ENCODE measurements at regions not wholly inside any gene's neighbourhood (a gene's known extent, or its start where the extent isn't known, plus 50 kb on each side); places are given as distances from the start of the nearest gene placed in this dataset.
"Not testable (repeated sequence)": the region's sequence is repeated elsewhere in the genome, so short reads cannot be mapped to it uniquely, and the experiment has no call there.

DNA sequence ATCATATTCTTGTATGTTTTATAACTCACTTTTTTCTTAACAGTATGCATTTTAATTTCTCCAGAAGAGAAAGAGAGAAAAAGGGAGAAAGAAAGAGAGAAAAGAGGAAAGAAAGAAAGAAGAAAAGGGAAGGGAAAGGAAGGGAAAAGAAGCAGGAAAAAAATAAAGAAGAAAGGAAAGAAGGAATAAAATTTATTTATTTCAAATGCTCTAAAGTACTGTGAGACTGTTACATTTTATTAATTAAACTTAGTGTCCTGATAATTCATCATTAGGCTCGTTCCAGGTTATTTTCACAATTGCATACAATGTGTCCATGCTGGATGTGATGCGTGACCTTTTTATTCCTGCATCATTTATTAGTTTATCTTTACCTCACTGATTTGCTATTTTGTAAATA, 1023.4 kb upstream of the KLHL29 start:
- in situ Hi-C loops (cut with MboI; ENCODE audit: low sequenced_read_pairs), result no loop called here

DNA sequence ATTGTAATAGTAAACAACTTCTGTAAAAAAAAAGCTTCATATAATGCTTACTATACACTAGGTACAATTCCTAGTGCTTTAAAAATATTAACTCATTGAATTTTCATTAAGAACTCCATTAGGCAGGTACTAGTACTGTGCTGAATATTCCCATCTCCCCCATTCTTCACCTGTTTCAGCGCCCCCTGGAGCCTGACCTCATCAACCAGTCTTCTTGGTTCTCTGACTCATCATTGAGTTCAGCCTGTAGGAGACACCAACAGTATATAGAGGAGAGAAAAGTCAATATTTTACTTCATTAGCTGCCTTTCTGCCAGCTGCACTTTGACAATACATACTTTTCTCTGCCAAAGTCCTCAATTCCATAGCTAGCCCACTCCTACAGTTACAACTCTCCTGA, 1009.9 kb upstream of the KLHL29 start:
- in situ Hi-C loops (cut with MboI; ENCODE audit: low sequenced_read_pairs), result no loop called here

DNA sequence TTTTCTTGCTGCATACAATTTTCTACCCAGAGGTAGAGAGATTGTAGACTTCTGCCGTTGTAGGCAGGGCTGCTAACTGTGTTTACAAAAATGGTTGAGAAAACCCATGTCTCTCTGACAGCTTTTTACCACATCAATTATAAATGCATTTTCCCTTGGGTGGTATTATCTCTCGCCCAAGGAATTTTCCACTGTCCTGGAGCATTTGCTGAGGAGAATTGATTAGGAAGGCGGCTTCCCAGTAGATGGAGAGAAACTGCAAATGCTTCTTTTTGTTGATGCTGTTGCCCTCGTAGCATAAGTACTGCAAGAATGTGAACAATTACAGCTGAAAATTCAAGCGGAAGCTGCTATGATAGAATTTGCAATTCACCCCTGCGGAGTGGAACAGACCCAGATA, 1007.7 kb upstream of the KLHL29 start:
- in situ Hi-C loops (cut with MboI; ENCODE audit: low sequenced_read_pairs), result no loop called here

DNA sequence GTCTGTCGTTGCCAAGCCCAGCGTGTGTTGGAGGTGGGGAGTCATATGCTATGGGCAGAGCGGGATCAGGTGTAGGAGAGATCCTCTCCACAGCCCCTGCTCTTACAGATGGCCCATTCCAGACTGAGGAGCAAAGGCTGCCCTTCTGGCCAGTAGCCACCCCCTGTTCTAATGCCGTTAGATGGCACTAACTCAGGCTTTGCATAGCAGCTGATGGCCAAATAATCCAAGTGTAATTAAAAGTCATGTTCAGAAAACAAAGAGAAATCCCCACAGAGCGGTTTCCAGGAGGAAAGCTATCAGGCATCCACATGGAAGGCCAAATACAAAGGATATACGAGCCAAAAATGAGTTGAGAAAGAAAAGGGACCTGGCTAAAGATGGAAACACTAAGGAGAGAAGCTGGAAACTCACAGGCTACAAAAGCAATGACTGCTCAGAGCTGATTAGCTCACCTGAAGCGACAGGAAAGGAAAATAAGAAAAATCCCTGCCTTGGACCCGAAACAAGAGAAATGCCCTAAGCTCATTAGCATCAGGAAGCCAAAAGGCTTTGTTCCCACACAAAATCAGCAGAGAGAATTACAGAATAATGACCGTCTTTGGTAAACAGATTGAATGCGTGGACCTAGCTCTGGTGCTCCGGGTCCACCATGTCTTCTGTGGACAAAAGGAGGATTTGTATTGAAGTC, 1002.4 kb upstream of the KLHL29 start:
- in situ Hi-C loops (cut with MboI; ENCODE audit: low sequenced_read_pairs), result no loop called here

DNA sequence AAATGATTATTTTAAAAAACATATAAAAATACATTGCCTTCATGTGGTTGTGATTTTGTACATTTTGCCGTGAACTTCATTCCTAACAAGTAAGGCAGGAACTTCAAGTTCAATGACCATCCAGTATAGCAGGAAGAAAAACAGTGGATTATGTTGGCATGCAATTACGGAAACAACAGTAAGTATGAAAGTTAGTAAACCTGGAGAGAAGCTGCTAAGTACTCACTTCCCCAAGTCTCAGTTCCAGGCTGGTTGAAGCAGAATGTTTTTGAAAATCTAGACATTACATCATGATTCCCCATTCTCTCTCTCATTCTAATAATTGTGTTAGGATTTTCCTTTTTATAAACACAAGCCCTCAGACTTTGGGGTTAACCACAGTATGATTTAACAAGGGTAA, 987.1 kb upstream of the KLHL29 start:
- in situ Hi-C loops (cut with MboI; ENCODE audit: low sequenced_read_pairs), result no loop called here

DNA sequence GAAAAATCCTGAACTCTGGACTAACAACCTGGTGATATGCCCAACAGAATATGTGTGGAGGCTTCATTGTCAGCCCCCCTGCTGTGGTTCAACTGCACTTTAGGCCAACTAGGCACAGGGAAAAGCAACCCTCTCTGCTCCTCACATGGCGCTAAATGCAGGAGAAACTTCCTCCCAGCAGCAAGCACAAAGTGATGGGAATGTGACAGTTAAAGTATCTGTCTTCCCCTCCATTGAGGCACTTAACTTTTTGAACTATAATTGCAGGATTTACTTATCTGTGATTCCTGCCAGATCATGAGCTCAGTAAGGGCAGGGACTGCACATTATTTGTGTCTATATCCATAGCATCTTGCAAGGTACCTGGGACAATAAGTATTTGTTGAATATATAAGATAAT, 981.2 kb upstream of the KLHL29 start:
- in situ Hi-C loops (cut with MboI; ENCODE audit: low sequenced_read_pairs), result no loop called here

DNA sequence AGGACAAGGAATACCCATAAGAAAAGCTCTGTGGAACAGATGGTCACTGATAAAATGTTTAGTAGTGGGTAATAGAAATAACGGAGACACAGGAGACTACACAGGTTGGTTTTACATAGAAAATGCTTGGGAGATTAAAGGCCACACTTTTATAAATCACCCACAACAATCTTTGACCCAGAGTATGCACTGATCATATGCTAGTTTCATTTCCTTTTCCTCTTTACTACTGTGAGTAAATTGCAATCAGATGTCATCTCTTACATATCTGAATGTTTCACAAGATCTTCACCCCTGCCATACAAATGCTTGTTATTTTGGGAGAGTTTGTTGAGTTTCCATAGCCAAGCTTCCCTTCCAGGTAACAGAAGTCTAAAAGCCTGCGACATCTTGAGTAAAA, 978.4 kb upstream of the KLHL29 start:
- in situ Hi-C loops (cut with MboI; ENCODE audit: low sequenced_read_pairs), result no loop called here

DNA sequence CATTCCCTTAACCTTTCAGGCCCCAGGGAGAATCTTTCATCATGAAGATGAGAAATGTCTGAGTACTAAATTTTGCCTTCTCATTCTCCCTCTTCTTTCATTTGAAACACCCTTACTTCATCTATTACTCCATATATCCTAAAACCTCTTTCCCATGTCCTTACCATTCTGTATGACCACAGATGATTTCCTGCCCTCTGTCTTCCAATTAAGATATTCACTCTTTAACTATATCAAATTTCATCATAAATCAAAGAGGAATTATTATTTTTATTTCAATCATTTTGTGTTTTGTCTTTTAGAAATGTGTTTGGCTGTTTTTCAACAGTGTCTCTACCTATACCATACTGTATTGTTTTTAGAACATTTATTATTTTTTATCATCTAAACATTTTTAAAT, 964.9 kb upstream of the KLHL29 start:
- in situ Hi-C loops (cut with MboI; ENCODE audit: low sequenced_read_pairs), result no loop called here

DNA sequence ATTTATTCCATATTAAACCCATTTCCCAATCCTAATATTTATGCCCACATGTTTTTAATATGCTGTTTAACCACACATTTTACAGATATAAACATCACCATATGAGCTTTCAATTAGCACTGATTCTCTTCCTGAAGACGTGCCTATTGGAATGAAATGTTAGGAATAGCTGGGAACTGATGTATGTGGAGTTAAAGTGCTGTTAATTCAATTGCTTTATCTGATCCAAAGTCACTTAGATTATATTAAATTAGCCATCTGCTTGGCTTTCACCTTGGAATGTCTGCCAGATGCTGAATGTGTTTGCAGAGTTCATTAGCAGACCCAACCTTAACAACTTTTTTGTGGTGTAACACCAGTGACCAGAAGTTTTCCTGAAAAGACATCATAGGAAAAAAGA, 942.9 kb upstream of the KLHL29 start:
- in situ Hi-C loops (cut with MboI; ENCODE audit: low sequenced_read_pairs), result no loop called here

DNA sequence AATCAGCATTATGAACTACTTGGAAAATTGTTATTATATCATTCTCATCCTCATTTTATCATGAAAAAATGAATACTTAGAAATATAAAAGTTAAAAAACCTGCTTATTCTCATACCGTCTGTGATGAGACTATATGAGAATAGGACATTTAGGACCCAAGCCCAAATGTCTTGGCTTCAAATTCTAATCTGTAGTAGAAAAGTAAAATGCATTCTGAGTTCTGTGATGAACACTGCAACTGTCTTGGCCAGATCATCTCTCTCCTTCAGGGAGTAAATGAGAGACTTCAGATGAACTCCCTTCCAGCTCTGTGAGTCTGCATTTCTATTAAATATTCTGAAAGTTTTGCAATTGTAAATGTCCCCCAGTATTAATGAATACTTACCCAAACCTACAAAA, 940.7 kb upstream of the KLHL29 start:
- in situ Hi-C loops (cut with MboI; ENCODE audit: low sequenced_read_pairs), result no loop called here

DNA sequence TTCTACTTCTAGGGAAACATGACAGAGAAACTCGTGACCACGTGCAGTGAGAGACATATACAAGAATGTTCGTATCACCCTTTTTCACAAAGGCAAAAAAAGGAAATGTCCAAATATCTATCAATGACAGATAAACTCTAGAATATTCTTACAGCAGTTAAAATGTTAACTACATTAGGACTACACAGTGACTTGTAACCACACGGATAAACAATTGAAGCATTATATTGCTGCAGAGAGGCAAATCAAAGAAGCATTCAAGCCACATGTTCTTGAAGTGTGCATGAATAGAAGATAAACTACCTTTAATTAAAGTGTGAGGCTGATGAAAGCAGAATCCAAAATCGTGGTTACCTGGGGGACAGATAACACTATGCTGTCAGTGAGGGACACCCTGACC, 935.3 kb upstream of the KLHL29 start:
- in situ Hi-C loops (cut with MboI; ENCODE audit: low sequenced_read_pairs), result no loop called here

DNA sequence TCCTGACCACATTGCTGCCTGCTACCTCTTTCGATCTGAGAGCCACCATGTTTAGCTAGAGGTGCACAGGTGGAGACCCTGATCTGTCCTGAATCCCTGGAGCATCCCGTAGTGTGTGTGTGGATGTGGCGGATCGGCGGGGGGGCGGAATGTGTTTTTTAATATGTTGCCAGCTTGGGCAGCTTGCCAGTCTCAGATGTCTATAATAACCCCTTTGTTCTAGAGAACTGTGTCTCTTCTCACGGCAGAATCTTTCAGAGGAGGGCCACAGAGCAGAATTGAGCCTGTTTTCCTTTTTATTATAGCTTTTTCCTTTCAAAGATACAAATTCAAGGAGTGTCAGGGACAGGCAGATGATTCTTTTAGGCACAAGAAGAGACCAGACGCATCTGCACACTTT, 934.1 kb upstream of the KLHL29 start:
- in situ Hi-C loops (cut with MboI; ENCODE audit: low sequenced_read_pairs), result no loop called here

DNA sequence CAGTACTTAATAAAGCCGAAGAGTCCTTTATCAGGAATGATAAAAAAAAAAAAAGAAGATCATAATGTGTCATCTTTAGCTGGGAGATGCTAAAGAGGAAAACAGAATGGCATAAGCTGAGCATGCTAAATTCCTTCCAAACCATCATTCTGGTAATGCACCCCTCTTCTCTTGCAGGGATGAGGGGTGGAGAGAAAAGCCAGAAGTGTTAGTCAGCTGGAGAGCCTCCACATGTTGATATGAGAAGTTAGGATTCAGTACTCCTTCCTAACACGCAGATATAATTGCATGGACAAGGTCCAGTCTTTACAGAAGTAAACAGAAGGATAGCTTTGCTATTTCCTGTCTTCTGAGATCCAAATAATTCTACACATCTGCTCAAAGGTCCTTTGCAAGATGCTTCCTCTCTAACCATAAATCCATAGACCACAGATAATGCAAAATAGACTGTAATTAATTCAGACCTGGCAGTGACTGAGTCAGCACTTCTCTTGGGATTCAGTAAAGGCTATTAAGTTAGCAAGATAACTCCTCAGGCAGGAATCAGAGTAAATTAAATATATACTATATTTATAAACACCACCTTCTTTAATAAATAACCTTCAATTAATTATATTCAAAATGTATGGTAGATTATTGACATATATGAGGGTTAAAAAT, 930.0 kb upstream of the KLHL29 start:
- in situ Hi-C loops (cut with MboI; ENCODE audit: low sequenced_read_pairs), result no loop called here

DNA sequence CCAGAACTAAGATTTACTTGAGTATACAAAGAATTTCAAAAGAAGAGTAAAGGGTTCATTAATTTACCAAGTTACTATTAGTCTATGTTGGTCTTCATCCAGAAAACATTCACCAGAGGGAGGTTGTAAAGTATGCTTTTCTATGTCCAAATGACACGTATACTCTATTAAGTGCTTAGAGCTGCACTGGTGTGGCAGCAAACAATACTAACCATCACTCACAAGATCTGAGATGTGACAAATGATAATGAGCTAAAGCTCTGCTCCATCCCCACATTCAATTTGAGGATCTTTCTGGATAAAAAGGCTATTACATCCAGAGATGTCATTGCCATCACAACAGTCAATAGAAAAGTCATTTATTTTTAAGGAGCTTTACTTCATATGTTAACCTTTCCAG, 926.5 kb upstream of the KLHL29 start:
- in situ Hi-C loops (cut with MboI; ENCODE audit: low sequenced_read_pairs), result no loop called here

DNA sequence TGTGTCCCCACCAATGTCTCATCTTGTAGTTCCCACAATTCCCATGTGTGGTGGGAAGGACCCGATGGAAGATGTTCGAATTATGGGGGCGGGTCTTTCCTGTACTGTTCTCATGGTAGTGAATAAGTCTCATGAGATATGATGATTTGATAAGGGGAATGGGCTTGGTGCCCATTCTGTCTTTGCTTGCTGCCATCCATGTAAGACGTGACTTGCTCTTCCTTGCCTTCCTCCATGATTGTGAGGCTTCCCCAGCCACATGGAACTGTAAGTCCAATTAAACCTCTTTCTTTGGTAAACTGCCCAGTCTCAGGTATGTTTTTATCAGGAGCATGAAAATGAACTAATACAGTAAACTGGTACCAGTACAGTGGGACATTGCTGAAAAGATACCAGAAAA, 909.9 kb upstream of the KLHL29 start:
- in situ Hi-C loops (cut with MboI; ENCODE audit: low sequenced_read_pairs), result not testable (repeated sequence)

DNA sequence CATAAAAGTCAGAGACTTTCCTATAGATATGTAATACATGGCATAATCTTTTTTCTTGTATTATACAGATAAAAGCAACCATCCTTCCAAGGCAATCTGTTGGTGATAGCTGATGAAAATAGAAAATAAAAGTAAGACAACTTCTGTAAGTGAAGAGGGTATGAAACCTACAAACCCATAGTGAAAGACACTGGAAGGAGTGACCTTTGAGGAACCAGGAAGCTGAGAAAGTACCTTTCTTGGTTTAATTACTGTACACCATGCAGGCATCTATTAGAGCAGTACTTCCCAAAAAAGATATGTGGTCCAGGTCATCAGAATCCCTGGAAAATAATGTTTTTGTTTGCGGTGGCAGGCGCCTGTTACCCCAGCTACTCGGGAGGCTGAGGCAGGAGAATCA, 906.6 kb upstream of the KLHL29 start:
- in situ Hi-C loops (cut with MboI; ENCODE audit: low sequenced_read_pairs), result no loop called here

DNA sequence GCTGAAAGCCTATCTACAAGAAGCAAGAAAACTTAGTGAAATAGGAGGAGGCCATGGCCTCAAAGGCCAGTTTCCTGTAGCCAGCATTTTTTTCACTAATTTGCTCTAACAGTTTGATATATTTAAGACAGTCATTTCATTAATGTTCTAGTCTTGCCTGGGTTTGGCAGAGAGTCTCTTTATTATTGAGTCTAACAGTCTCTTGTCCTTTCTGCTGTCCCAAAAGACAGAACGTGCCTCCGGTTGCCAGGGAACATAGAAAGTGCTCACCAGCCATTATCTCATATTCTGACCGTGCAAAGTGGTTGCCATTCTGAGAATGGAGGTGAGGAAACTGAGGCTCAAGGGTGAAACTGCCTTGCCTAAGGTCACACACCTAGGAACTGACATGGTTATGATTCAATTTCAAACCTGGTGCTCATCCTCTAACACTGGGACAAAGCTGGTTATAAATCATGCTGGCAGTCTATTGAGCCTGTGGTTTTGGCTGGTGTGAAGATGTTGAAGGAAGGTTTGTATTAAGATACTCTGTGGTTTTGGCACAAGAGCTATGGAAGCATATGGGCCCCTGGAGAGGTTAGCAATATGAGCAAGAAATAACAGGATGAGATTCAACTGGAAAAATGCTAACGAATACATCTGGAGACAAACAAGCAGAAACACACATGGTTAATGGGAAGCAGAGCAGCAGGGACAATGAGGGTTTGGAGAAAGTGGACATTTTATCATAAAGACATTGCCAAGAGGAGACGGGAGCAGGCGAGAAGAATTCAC, 903.3 kb upstream of the KLHL29 start:
- in situ Hi-C loops (cut with MboI; ENCODE audit: low sequenced_read_pairs), result no loop called here

DNA sequence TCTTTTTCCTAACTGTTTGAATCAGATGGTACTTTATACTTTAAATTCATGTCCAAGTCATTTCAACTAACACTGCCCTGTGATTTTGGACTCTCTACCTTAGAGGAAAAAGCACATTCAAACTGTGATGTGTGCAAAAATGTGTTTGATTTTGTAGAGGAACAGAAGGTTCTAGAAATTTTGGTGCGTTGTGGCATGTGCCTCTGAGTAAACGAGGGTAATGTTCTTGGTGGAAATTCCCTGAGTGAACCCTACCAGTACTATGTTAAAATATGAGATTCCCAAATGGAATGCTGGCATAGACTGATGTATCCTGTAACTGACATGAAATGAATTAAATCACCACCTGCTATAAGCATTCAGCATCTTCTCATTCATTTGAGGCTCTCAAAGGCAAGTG, 901.9 kb upstream of the KLHL29 start:
- in situ Hi-C loops (cut with MboI; ENCODE audit: low sequenced_read_pairs), result no loop called here

DNA sequence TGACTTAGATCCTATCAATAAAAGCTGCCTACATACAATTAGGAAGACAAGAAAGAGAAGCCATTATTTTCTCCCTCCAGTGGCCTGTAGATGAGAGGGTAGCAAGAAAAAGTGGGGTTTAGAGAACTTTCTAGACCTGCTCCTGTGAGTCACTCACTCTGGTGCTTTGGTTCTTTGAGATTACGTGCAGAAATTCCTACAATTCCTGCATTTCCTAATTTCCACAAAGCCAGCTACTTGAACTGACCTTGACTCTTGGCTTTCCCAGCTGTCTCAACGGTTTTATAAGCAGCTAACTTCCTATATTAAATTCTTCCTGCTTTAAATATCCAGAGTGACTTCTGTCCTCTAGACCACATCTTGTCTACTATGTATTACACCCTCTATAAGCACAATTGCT, 899.5 kb upstream of the KLHL29 start:
- in situ Hi-C loops (cut with MboI; ENCODE audit: low sequenced_read_pairs), result no loop called here

DNA sequence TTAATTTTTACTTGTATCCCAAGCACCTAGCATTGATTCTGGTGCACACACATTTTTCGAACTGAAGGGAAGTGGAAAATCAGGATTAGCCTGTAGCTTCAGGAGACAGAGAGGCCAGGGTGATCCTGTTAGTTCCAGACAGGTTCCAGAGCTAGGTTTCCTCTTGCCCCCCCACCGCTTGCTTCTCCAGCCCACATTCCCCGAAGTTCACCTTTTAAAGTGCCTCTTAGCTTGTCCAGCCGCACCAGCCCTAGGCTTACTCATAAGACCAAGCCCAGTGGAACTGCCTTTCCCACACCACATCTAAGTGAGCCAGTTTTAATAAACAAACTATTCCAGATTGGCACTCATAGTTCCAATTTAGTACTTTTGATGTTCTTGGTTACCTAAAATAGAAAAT, 898.6 kb upstream of the KLHL29 start:
- in situ Hi-C loops (cut with MboI; ENCODE audit: low sequenced_read_pairs), result no loop called here

DNA sequence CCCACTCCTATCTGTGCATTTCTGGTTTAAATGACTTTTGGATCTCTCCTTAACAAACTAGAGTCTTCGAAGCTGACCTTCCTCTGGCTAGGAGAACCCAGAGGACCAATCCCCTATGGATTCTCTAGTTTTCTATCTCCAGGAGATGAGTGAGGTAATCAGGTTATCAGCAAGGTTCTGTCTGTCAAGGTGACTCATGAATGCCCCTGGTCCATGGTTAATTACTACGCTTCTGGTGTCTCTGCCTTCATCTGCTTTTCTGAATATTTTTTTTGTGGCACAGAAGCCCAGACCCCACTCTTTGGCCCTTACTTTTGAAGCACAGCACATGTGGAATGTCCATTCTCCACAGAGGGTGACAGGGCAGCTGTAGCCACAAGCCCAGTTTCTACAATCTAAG, 897.9 kb upstream of the KLHL29 start:
- in situ Hi-C loops (cut with MboI; ENCODE audit: low sequenced_read_pairs), result no loop called here

DNA sequence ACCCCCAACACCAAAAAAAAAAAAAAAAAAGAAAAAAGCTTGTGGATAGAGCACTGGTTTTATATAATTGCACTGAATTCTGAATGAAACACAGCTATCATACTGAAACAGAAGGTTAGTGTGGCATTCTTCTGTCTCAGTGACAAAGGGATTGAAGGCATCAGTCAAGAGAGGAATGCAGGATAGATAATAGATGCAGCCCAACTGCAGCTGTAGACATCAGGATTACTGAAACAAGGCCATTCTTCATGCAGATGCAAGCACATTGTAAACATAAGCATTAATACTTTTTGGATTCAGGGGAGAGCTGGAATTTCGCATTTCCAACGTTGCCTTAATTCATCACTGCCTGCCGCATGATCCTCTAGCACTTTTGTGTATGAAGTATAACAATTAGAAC, 897.4 kb upstream of the KLHL29 start:
- in situ Hi-C loops (cut with MboI; ENCODE audit: low sequenced_read_pairs), result no loop called here

All from HL-60/S4 treated with phorbol 12-myristate 13-acetate at 8.2 ng/mL for 4 days and 3 days (cell line).